A549 (cell line): ENCODE measurements at regions not wholly inside any gene's neighbourhood (a gene's known extent, or its start where the extent isn't known, plus 50 kb on each side); places are given as distances from the start of the nearest gene placed in this dataset.

Experiments
- ATAC-seq, 2 experiments: fragments of 200-7000 bp in 1 of 2; fragments of >200 bp in 1 of 2; cut with Nextera tagmentation in 1 of 2; cut with Tn5 transposase in 1 of 2; 3 replicates each; pipeline versions ENCODE4 v1.8.0 to v1.9.1; 2018 to 2020; ENCODE audit warnings: mild to moderate bottlenecking in 1 of 2, moderate library complexity in 1 of 2
- CTCF ChIA-PET: fragments of 300-600 bp; sonication (Branson Sonifier 250); formaldehyde crosslinking; extraction: SDS; loops from one replicate; lab custom pipeline; 2021; ENCODE audit warnings: antibody characterized with exemption, inconsistent platforms; lab: Yijun Ruan, JAX
- POLR2A ChIA-PET: fragments of 350-600 bp; formaldehyde crosslinking; extraction: SDS; loops from one replicate; lab custom pipeline; 2021; ENCODE audit warnings: antibody characterized with exemption, inconsistent platforms; lab: Yijun Ruan, JAX
- DNase-seq, 2 experiments: peaks; one replicate each; pipeline versions ENCODE4 v3.0.0 to v3.0.0-alpha.2; 2011 to 2016; ENCODE audit warnings: low read depth in 1 of 2, low spot score in 1 of 2
- FAIRE-seq: peaks from 2 replicates; lab custom pipeline; 2011; peaks lifted over from hg19 to GRCh38; lab: Jason Lieb, UNC
- H3K27ac ChIP-seq, 2 experiments: fragments of >200 bp; sonication (Bioruptor Twin); formaldehyde crosslinking; 3 replicates each; pipeline ENCODE4 v1.5.1; 2016 to 2017
- H3K4me1 ChIP-seq: fragments of >200 bp; sonication (Bioruptor Twin); formaldehyde crosslinking; 3 replicates; pipeline ENCODE4 v1.6.1; 2016
- H3K4me2 ChIP-seq: fragments of >200 bp; sonication (Bioruptor Twin); formaldehyde crosslinking; 3 replicates; pipeline ENCODE4 v1.6.1; 2016
- H3K4me3 ChIP-seq: fragments of >200 bp; sonication (Bioruptor Twin); formaldehyde crosslinking; 3 replicates; pipeline ENCODE4 v1.5.1; 2016
- H3K9me3 ChIP-seq: fragments of >200 bp; sonication (Bioruptor Twin); formaldehyde crosslinking; 3 replicates; pipeline ENCODE4 v1.6.1; 2016
- CHD4 ChIP-seq: fragments of 200-600 bp; sonication (generic); IDR thresholded peaks from 2 replicates; pipeline ENCODE4 v1.6.1; 2016; ENCODE audit warnings: antibody characterized with exemption, mild to moderate bottlenecking, borderline replicate concordance
- ESRRA ChIP-seq: fragments of 150-350 bp; IDR thresholded peaks from 2 replicates; pipeline ENCODE4 v1.6.1; 2014; ENCODE audit warnings: mild to moderate bottlenecking, low read length, borderline replicate concordance
- FOXS1 ChIP-seq: fragments of 250-450 bp; sonication (Bioruptor Pico); IDR thresholded peaks from 2 replicates; pipeline ENCODE4 v1.5.0; 2020; ENCODE audit warnings: mild to moderate bottlenecking, moderate library complexity
- HDAC2 ChIP-seq: fragments of 200-600 bp; sonication (generic); IDR thresholded peaks from 2 replicates; pipeline ENCODE4 v1.6.1; 2016
- HEYL ChIP-seq: fragments of 250-450 bp; sonication (Bioruptor Pico); IDR thresholded peaks from 2 replicates; pipeline ENCODE4 v1.8.0; 2021; ENCODE audit warnings: mild to moderate bottlenecking, moderate library complexity
- JUNB ChIP-seq: fragments of >200 bp; sonication (Bioruptor Twin); formaldehyde crosslinking; IDR thresholded peaks from 2 replicates; pipeline ENCODE4 v1.6.1; 2016
- MAFK ChIP-seq: fragments of 450-650 bp; IDR thresholded peaks from 2 replicates; pipeline ENCODE4 v1.6.1; 2014; ENCODE audit not compliant: partially characterized antibody
- MAZ ChIP-seq: fragments of 150-350 bp; IDR thresholded peaks from 2 replicates; pipeline ENCODE4 v1.6.1; 2014; ENCODE audit warnings: antibody characterized with exemption, low read depth, low read length, borderline replicate concordance
- NPAS2 ChIP-seq: fragments of 250-450 bp; sonication (Bioruptor Pico); IDR thresholded peaks from 2 replicates; pipeline ENCODE4 v1.8.0; 2022; ENCODE audit warnings: mild to moderate bottlenecking, moderate library complexity, borderline replicate concordance
- RAD21 ChIP-seq, 2 experiments: fragments of >200 bp in 1 of 2; sonication (Bioruptor Twin) in 1 of 2; formaldehyde crosslinking in 1 of 2; IDR thresholded peaks in 1 of 2; conservative IDR thresholded peaks in 1 of 2; 2 replicates in 1 of 2; 3 replicates in 1 of 2; pipeline ENCODE4 v1.6.1; 2012 to 2018; ENCODE audit warnings: inconsistent platforms in 1 of 2
- RARB ChIP-seq: fragments of 250-450 bp; sonication (Bioruptor Pico); IDR thresholded peaks from 2 replicates; pipeline ENCODE4 v1.8.0; 2021; ENCODE audit warnings: mild to moderate bottlenecking, moderate library complexity
- RCOR1 ChIP-seq: fragments of 150-350 bp; IDR thresholded peaks from 2 replicates; pipeline ENCODE4 v1.6.1; 2014; ENCODE audit warnings: antibody characterized with exemption, low read length, low read depth
- RFX5 ChIP-seq: fragments of 450-650 bp; IDR thresholded peaks from 2 replicates; pipeline ENCODE4 v1.7.1; 2014; ENCODE audit warnings: antibody characterized with exemption, mild to moderate bottlenecking, moderate library complexity
- RNF2 ChIP-seq: fragments of 200-600 bp; sonication (generic); IDR thresholded peaks from 2 replicates; pipeline ENCODE4 v1.6.1; 2016; ENCODE audit warnings: low read depth, mild to moderate bottlenecking, antibody characterized with exemption, moderate library complexity, borderline replicate concordance
- TFCP2L1 ChIP-seq: fragments of 250-450 bp; sonication (Bioruptor Pico); IDR thresholded peaks from 2 replicates; pipeline ENCODE4 v1.5.0; 2021; ENCODE audit warnings: mild to moderate bottlenecking
- ZNF302 ChIP-seq: fragments of 250-450 bp; sonication (Bioruptor Pico); IDR thresholded peaks from 2 replicates; pipeline ENCODE4 v1.9.0; 2021; ENCODE audit warnings: inconsistent platforms, mild to moderate bottlenecking, moderate library complexity
- WGBS: methylation state at CpG from one replicate; pipeline ENCODE4 v1.1.6; 2017; ENCODE audit errors: missing lambda C conversion rate; 5-methylcytosine and 5-hydroxymethylcytosine counted together
- TF ChIP-seq, protein P1 (sequence below): fragments of >200 bp; sonication (Bioruptor Twin); formaldehyde crosslinking; IDR thresholded peaks from 3 replicates; pipeline ENCODE4 v1.6.1; 2016
- TF ChIP-seq, protein P2 (sequence below): fragments of 450-650 bp; IDR thresholded peaks from 2 replicates; pipeline ENCODE4 v1.6.1; 2014; ENCODE audit warnings: antibody characterized with exemption
- TF ChIP-seq, protein P3 (sequence below): IDR thresholded peaks from 2 replicates; pipeline ENCODE4 v1.6.1; 2012
- TF ChIP-seq, protein P4 (sequence below): IDR thresholded peaks from 2 replicates; pipeline ENCODE4 v1.6.1; 2012; ENCODE audit warnings: low read depth, borderline replicate concordance

DNA sequence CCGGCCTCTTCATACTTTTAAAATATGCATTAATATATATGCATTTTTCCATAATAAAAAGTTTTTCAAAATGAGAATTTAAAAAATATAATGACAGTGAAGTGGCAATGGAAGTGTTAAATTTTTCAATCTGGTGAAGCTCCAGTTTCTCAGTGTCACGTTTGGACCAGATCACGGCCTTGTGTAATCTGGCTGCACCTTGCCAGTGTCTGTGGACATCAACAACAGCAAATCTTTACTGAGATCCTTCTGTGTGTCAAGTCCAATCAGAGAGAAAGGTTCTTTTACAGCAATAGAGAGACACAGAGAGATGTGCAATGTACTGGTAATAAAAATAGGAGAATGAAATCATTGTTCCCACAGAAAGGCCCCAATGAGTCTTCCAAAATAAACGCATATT is 49.8 kb upstream of the PAK1 start:
- POLR2A ChIA-PET: no interaction called here
- H3K4me2 ChIP-seq: no peak overlapping the region
- no peak overlapping the region for H3K27ac ChIP-seq
- TF ChIP-seq ZNF302 (CRISPR knock-in tag) (no peak), RNF2 (no peak), JUNB (no peak), MAFK (no peak), ESRRA (no peak), CHD4 (no peak), RFX5 (no peak), NPAS2 (CRISPR knock-in tag) (no peak), TFCP2L1 (CRISPR knock-in tag) (no peak), MAZ (no peak), RCOR1 (no peak), FOXS1 (CRISPR knock-in tag) (no peak), RAD21 (conservative IDR thresholded peaks at IDR 0.05 in 1 of 2, IDR thresholded peaks at IDR 0.05 in 1 of 2) (no peak), HEYL (CRISPR knock-in tag) (no peak), HDAC2 (no peak), RARB (CRISPR knock-in tag) (no peak)
- TF ChIP-seq, protein P1, sequence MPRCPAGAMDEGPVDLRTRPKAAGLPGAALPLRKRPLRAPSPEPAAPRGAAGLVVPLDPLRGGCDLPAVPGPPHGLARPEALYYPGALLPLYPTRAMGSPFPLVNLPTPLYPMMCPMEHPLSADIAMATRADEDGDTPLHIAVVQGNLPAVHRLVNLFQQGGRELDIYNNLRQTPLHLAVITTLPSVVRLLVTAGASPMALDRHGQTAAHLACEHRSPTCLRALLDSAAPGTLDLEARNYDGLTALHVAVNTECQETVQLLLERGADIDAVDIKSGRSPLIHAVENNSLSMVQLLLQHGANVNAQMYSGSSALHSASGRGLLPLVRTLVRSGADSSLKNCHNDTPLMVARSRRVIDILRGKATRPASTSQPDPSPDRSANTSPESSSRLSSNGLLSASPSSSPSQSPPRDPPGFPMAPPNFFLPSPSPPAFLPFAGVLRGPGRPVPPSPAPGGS: no peak
- TF ChIP-seq, protein P2, sequence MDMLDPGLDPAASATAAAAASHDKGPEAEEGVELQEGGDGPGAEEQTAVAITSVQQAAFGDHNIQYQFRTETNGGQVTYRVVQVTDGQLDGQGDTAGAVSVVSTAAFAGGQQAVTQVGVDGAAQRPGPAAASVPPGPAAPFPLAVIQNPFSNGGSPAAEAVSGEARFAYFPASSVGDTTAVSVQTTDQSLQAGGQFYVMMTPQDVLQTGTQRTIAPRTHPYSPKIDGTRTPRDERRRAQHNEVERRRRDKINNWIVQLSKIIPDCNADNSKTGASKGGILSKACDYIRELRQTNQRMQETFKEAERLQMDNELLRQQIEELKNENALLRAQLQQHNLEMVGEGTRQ: no peak
- TF ChIP-seq, protein P3, sequence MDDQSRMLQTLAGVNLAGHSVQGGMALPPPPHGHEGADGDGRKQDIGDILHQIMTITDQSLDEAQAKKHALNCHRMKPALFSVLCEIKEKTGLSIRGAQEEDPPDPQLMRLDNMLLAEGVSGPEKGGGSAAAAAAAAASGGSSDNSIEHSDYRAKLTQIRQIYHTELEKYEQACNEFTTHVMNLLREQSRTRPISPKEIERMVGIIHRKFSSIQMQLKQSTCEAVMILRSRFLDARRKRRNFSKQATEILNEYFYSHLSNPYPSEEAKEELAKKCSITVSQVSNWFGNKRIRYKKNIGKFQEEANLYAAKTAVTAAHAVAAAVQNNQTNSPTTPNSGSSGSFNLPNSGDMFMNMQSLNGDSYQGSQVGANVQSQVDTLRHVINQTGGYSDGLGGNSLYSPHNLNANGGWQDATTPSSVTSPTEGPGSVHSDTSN: no peak
- TF ChIP-seq, protein P4, sequence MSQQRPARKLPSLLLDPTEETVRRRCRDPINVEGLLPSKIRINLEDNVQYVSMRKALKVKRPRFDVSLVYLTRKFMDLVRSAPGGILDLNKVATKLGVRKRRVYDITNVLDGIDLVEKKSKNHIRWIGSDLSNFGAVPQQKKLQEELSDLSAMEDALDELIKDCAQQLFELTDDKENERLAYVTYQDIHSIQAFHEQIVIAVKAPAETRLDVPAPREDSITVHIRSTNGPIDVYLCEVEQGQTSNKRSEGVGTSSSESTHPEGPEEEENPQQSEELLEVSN: no peak
- CTCF ChIA-PET: interaction anchor here (0.8 to 1.7 kb wide), 4 partner anchors 14 to 396 kb away, joined by 3 to 4 read pairs (median 3); no protein-coding TSS in a partner anchor
- DNase-seq (no peak), FAIRE-seq (no peak), ATAC-seq (no peak)
- 72% methylated on average over 4 of the region's 4 CpGs for WGBS
- H3K4me3 ChIP-seq: no peak overlapping the region
- H3K9me3 ChIP-seq: no peaks in the 10 kb centered on the region
- no peaks in the 10 kb centered on the region for H3K4me1 ChIP-seq
